Gastroesophageal sphincter (tissue), 3 donors: ENCODE measurements at regions not wholly inside any gene's neighbourhood (a gene's known extent, or its start where the extent isn't known, plus 50 kb on each side); places are given as distances from the start of the nearest gene placed in this dataset.

Source experiments
- CTCF ChIP-seq, 4 experiments: fragments of 200-600 bp in 2 of 4; fragments of 450-650 bp in 2 of 4; sonication (generic) in 1 of 4; IDR thresholded peaks; one replicate each; pipeline ENCODE4 v1.5.1; 2017 to 2019; ENCODE audit warnings: antibody characterized with exemption in 4 of 4, mild to moderate bottlenecking in 2 of 4, moderate library complexity in 2 of 4
- POLR2AphosphoS5 ChIP-seq: sonication (generic); formaldehyde crosslinking; IDR thresholded peaks from one replicate; pipeline ENCODE4 v1.6.1; 2017; ENCODE audit warnings: antibody characterized with exemption

GRCh38 chr13:72168126-72168855 is 301.3 kb upstream of the DACH1 start:
- no peak for TF ChIP-seq CTCF (IDR thresholded peaks at IDR 0.05)
- TF ChIP-seq POLR2AphosphoS5, result no peak
